CD4-positive, alpha-beta T cell treated with Interleukin-15 for 1 hour (primary cell): ENCODE measurements at regions not wholly inside any gene's neighbourhood (a gene's known extent, or its start where the extent isn't known, plus 50 kb on each side); places are given as distances from the start of the nearest gene placed in this dataset.

ENCODE experiments used
- DNase-seq: peaks from one replicate; pipeline ENCODE4 v3.0.0-alpha.2; 2020

DNA sequence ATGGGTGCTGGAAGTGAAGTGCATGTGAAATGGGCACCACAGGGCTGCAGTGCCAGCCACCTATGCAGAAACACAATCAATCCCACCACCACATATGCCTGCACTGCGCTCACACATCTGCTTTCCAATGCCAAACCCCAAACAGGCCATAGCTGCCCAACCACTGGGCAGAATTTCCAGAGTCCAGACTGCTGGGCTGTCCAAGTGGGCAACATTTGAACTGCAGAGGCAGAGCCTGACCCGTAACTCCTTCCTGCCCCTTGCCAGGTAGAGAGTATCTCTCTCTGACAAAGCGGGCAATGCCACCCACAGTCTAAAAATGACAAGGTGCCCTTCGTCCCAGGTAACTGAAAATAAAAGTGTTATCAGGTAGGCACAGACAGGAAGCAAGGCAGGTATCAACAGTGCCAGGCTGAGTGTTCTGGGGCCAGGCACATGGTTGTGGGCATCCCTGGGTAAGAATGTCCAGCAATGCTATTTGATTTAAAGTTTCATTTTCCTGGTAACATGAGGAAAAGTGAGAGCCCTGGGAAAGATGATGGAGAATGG lies 79.5 kb downstream of the FOXA2 start:
- DNase-seq, result no peak

DNA sequence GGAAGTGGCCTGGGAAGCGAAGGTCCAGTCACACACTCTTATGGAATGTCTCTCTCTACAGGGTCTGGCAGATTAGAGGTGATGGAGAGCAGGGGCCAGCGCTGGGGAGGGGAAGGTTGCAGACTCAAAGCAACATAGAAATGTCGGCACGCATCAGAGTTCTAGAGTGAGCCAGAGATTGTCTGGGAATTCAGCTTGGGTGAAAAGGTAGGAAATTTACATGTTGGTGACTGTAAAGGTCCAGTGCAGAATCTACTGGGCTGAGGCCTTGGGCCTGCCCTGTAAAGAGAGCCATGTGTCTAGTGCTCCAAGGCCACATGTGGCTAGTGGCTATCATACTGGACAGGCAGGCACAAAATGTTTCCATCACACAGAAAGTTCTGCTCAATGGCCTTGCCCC lies 80.8 kb downstream of the FOXA2 start:
- no peak for DNase-seq

DNA sequence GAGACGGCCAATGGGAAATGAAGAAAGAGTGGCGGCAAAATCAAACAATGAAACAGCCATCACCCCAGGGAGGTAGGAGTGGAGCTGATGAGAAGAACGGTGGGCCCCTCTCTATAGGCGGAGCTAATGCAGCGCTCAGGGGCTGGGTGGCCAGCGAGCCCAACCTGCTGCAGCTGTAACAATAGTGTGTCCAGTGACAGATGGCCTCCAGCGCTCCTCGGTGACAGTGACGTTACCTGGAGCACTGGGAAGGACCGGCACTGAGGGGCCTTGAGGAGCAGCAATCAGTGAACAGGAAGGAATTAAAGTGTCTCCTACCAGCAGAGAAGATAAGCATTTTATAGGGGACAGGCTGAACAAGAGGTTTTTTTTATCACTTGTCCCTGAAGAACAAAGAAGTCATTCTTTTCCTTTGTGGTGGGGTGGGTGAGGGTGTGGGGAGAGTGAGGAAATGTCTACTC lies 81.6 kb downstream of the FOXA2 start:
- no peak for DNase-seq

GRCh38 chr20:22501566-22502344 lies 82.6 kb downstream of the FOXA2 start:
- no peak for DNase-seq

DNA sequence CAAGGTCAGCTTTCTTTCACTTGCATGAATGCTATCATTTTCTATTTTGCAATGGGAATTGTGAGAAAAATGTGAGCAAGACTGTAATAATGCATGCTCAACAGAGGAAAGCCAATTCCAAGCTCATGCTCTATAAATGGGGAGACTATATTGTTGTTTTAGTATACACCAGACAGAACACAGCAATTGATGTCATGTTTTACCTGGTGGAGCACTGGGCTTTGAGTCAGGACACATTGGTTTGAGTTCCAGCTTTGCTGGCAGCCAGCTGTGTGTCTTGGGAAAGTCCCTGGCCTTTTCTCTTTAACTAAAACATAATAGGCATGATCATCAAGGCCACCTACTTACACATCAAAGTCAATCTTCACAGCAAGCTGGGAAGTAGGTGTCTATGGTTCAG lies 83.3 kb downstream of the FOXA2 start:
- no peak for DNase-seq

DNA sequence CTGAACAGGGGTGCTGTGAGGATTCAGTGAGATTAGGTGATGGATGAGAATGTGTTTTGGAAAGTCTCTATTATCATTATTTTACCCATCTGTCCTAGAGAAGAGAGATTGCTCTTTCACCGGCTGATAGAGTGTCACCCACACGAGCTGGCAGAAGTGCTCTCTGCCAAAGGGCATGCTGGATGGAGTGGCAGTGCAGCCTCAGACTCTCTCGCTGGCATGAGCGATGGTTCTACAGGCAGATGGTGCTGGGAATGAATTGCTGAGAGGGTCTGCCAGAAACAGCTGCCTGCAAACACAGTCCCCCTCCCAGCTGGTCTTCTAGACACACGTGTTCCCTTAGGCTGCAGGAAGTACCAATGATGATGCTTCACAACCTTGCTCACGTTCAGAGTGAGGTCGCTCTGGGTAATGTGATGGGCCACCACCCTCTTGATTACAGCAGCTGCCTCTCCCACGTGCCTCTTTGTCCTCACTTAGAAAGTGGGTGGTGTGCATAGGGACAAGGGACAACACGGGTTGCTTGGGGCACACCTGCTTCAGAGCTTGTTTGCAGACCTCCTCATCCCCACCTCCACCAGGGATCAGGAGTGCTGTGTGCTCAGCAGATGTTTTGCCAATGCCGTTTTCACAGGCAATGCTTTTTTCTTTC lies 84.7 kb downstream of the FOXA2 start:
- DNase-seq, result no peak

GRCh38 chr20:22496817-22497216 lies 87.6 kb downstream of the FOXA2 start:
- no peak for DNase-seq

GRCh38 chr20:22495789-22496188 lies 88.6 kb downstream of the FOXA2 start:
- DNase-seq, result no peak

DNA sequence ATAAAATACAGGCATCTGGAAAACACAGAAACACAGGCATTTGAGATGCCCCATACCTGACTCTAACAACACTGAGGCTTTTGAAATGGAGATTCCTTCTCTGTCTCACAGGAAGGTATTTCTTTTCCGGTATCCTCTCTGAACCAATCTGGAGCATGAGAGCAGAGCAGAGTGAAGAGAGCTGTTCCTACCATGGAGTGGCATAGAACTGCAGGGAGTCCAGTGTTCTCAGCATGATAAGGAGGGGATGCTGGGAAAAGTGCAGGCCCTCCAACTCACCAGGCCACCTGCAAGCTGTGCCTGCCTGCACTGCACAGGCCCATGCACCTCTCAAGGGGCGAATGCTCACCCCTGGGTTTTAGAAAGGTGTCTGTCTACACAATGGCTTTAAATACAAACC lies 89.2 kb downstream of the FOXA2 start:
- no peak for DNase-seq

- no peak for DNase-seq
Measured at GRCh38 chr20:22492497-22492896, 91.9 kb downstream of the FOXA2 start.

GRCh38 chr20:22491194-22491505 lies 93.2 kb downstream of the FOXA2 start:
- no peak for DNase-seq

DNA sequence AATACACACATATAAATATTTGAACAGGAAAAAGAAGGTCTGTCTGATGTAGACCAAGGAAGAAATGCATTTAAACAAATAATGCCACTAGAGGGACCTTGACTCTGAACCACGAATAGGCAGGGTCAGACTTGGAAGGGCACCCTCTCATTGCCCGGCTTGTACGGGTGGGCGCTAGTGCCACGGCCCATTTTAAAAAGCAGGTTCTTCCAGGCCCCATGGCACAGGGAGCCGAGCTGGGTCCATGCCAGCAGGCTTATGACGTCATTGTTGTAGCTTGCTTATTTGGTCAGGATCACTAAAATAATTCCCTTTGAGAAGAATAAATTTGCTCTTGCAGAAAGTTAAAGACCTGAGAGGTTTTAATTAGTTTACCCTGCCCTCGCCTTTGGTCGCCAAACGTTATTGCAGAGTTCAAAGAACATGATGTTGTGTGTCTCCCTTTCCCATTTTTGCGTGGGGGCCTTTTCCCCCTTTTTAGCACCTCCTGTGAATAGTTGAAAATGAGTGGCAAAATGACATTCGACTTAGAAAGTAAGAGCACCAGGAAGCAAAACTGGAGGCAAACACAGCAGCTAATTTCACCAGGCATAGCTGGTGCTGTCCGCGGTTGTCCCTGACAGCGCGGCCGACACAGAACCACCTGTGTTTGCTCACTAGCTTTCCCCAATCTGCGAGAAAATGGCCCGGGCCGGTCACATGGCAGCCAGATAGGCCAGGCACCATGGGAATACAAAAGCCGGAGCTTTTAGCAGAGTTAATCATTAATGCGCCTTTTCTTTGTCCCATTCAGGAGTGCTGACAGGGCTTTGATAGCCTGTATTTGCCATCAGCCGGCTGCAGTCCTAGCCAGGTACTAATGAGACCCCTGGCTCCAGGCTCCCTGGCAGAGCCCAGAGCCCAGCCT lies 93.8 kb downstream of the FOXA2 start:
- DNase-seq, result no peak

- no peak for DNase-seq
Measured at GRCh38 chr20:22489626-22490286, 94.6 kb downstream of the FOXA2 start.

DNA sequence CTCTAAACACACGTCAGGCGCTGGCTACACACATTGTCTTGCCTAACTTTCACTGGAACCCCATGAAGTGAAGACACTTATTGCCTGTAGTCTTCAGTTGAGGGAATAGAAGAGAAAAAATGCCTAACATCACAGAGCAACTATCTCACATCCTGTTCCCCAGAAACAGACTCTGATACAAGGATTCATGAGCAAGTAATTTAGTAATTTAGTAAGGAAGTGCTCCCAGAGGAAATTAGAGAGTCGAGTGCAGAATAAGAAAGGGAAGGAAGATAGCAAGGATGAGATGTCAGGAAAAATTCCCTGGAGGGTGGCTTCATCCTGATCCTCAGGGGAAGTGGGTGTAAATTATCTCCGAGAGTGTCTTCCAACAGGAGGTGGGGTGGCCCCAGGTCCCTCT lies 104.0 kb downstream of the FOXA2 start:
- DNase-seq, result no peak

GRCh38 chr20:22475662-22476061 lies 108.7 kb downstream of the FOXA2 start:
- no peak for DNase-seq

- DNase-seq, result no peak
Measured at GRCh38 chr20:22474224-22474623, 110.1 kb downstream of the FOXA2 start.

DNA sequence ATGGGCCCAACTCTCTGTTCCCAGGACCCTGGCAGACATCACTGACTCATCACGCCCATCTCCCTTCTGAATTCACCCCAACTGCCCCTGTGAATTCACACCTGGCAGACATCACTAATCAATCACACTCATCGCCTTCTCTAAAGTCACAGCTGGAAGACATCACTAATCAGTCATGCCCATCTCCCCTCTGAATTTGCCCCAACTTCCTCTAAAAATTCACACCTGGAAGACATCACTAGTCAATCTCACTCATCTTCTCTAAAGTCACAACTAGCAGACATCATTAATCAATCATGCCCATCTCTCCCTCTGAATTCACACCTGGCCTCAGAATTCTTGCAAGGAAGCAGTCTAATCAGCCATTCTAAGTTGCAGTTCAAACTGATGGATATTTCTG lies 111.1 kb downstream of the FOXA2 start:
- no peak for DNase-seq

- no peak for DNase-seq
Measured at GRCh38 chr20:22472447-22473100, 111.8 kb downstream of the FOXA2 start.

GRCh38 chr20:22471156-22471836 lies 113.1 kb downstream of the FOXA2 start:
- no peak for DNase-seq

DNA sequence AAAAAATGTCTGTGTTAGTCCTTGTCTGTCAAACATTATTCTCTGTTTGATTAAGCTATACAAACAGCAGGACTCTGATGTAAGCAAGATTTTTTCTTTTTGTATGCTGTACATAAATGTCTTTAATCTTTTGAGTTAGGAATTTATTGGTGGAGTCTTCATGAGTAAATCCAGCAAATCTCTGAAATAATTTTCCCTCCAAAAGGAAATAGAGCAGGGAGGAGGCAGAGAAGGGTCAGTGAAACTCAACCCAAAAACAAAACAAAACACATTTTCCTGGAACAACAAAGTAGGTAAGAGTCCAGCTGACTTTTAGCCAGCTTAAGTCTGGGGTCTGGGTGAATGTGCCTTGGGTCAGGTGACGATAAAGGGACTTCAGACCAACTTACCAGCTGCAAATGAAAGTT lies 113.7 kb downstream of the FOXA2 start:
- DNase-seq, result no peak

DNA sequence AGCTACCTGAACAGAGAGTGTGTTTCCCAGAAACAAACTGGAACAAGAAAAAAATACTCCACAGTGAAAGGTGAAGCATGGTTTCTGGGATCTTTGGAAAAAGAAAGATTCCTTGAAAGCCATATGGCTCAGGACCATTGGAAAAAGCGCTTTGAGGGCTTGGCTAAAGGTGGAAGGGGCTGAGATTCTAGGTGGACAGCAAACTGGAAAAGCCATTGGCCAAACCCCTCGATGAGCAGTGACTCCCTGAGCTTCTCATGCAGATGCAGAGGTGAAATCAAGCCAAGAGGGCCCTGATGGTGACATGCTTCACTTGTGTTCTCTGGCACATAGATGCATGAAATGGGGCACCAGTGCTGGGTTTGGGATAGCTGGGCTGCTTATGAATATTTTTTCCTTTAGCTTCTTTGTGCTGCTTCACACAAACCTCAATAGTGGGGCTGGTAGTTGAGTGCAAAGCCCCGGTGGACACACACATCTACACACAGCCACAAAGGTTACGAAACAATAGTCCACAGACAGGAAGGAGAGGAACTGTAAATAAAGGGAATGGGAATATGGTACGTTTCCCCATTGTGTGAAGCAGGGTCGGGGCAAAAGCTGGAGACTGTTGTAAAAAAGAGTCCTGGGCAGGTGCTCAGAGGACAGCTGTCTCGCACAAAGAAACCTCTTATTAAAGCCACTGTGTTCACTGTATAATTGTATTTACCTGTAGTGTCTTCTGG lies 117.8 kb downstream of the FOXA2 start:
- DNase-seq, result no peak
